ENCODE measurements at regions not wholly inside any gene's neighbourhood (a gene's known extent, or its start where the extent isn't known, plus 50 kb on each side); places are given as distances from the start of the nearest gene placed in this dataset.

DNA sequence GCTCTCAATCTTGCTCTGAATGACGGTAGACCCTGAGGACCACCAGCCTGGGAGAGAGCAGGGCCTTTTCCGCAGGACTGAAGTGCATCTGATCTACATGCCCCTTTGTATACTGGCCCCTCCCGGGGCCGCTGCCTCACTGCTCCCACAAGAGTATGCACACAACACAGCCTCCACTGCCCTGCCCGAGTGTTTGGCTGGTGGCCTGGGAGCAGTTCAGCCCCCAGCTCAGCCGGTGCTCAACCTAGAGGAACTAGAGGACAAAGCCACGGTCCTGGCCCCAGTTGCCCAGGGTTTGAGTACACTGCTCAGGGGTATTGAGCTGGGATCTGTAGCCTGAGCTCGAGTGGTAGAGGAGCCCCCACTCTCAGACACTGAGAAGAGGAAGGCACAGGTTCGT is 118.9 kb upstream of the CAB39 start:
- TF ChIP-seq, protein P1, sequence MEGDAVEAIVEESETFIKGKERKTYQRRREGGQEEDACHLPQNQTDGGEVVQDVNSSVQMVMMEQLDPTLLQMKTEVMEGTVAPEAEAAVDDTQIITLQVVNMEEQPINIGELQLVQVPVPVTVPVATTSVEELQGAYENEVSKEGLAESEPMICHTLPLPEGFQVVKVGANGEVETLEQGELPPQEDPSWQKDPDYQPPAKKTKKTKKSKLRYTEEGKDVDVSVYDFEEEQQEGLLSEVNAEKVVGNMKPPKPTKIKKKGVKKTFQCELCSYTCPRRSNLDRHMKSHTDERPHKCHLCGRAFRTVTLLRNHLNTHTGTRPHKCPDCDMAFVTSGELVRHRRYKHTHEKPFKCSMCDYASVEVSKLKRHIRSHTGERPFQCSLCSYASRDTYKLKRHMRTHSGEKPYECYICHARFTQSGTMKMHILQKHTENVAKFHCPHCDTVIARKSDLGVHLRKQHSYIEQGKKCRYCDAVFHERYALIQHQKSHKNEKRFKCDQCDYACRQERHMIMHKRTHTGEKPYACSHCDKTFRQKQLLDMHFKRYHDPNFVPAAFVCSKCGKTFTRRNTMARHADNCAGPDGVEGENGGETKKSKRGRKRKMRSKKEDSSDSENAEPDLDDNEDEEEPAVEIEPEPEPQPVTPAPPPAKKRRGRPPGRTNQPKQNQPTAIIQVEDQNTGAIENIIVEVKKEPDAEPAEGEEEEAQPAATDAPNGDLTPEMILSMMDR (IDR thresholded peaks at IDR 0.05; ENCODE audit: insufficient read depth, low read length), result no peak
- TF ChIP-seq REST (IDR thresholded peaks at IDR 0.05; ENCODE audit: insufficient replicate concordance, low read depth) (no peak), SPI1 (IDR thresholded peaks at IDR 0.05; ENCODE audit: borderline replicate concordance, low read depth) (no peak), POLR2AphosphoS5 (IDR thresholded peaks at IDR 0.05; ENCODE audit: low read depth) (no peak), GABPA (IDR thresholded peaks at IDR 0.05; ENCODE audit: low read depth) (no peak)
- Histone ChIP-seq H3K4me3 (replicated peaks; ENCODE audit: insufficient read depth, low read length) (no peak overlapping the region), H3K27me3 (ENCODE audit: insufficient read depth, poor library complexity, severe bottlenecking) (no peaks in the 10 kb centered on the region), H3K27ac (replicated peaks) (no peak overlapping the region)
- DNase-seq (ENCODE audit: low read depth in 1 of 2, low spot score in 1 of 2), result no peak

GRCh38 chr2:230594286-230594840 is 118.3 kb upstream of the CAB39 start:
- Histone ChIP-seq H3K27ac (replicated peaks) (no peak overlapping the region), H3K27me3 (ENCODE audit: insufficient read depth, poor library complexity, severe bottlenecking) (no peaks in the 10 kb centered on the region), H3K4me3 (replicated peaks; ENCODE audit: insufficient read depth, low read length) (no peak overlapping the region)
- DNase-seq (ENCODE audit: low read depth in 1 of 2, low spot score in 1 of 2), result no peak
- TF ChIP-seq, protein P1 (IDR thresholded peaks at IDR 0.05; ENCODE audit: insufficient read depth, low read length), result no peak
- TF ChIP-seq REST (IDR thresholded peaks at IDR 0.05; ENCODE audit: insufficient replicate concordance, low read depth) (no peak), GABPA (IDR thresholded peaks at IDR 0.05; ENCODE audit: low read depth) (no peak), POLR2AphosphoS5 (IDR thresholded peaks at IDR 0.05; ENCODE audit: low read depth) (no peak), SPI1 (IDR thresholded peaks at IDR 0.05; ENCODE audit: borderline replicate concordance, low read depth) (no peak)

DNA sequence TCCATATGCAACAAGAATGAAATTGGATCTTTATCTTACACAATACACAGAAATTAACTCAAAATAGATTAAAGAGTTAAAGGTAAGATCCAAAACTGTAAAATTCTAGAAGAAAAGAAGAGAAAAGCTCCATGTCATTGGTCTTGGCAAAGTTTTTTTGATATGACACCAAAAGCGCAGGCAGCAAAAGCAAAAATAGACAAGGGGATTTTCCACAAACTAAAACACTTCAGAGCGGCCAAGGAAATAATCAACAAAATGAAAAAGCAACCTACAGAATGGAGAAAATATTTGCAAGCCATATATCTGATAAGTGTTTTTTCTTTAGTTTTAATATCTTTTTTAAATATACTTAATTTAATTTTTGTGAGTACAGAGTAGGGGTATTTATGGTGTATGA is 112.8 kb upstream of the CAB39 start:
- H3K27ac ChIP-seq (replicated peaks), result no peak overlapping the region
- TF ChIP-seq GABPA (IDR thresholded peaks at IDR 0.05; ENCODE audit: low read depth), result no peak
- TF ChIP-seq, protein P1 (IDR thresholded peaks at IDR 0.05; ENCODE audit: insufficient read depth, low read length), result no peak
- no peaks in the 10 kb centered on the region for H3K27me3 ChIP-seq (ENCODE audit: insufficient read depth, poor library complexity, severe bottlenecking)
- no peak overlapping the region for H3K4me3 ChIP-seq (replicated peaks; ENCODE audit: insufficient read depth, low read length)
- DNase-seq (ENCODE audit: low read depth in 1 of 2, low spot score in 1 of 2), result no peak

- Histone ChIP-seq H3K27ac (replicated peaks) (no peak overlapping the region), H3K27me3 (ENCODE audit: insufficient read depth, poor library complexity, severe bottlenecking) (no peaks in the 10 kb centered on the region), H3K4me3 (replicated peaks; ENCODE audit: insufficient read depth, low read length) (no peak overlapping the region)
- DNase-seq (ENCODE audit: low read depth in 1 of 2, low spot score in 1 of 2), result no peak
- TF ChIP-seq, protein P1 (IDR thresholded peaks at IDR 0.05; ENCODE audit: insufficient read depth, low read length), result no peak
- TF ChIP-seq POLR2AphosphoS5 (IDR thresholded peaks at IDR 0.05; ENCODE audit: low read depth) (no peak), REST (IDR thresholded peaks at IDR 0.05; ENCODE audit: insufficient replicate concordance, low read depth) (no peak), GABPA (IDR thresholded peaks at IDR 0.05; ENCODE audit: low read depth) (no peak), SPI1 (IDR thresholded peaks at IDR 0.05; ENCODE audit: borderline replicate concordance, low read depth) (no peak)
Observed at GRCh38 chr2:230600285-230600684, 112.4 kb upstream of the CAB39 start.

All from HL-60 (cell line).